HCT116 (cell line): ENCODE measurements at regions not wholly inside any gene's neighbourhood (a gene's known extent, or its start where the extent isn't known, plus 50 kb on each side); places are given as distances from the start of the nearest gene placed in this dataset.
"Not testable (repeated sequence)": the region's sequence is repeated elsewhere in the genome, so short reads cannot be mapped to it uniquely, and the experiment has no call there.

ENCODE experiments used
- ATAC-seq: fragments of 200-7000 bp; cut with Tn5 transposase; 2 replicates; pipeline ENCODE4 v1.9.1; 2020; ENCODE audit warnings: mild to moderate bottlenecking, moderate library complexity
- BruUV-seq: library from RNA; stranded (reverse); fragments of 400-500 nt; replicated peaks from 2 replicates; lab custom pipeline; 2021; lab: Mats Ljungman, UMichigan
- CTCF ChIA-PET: fragments of 300-600 bp; sonication (Branson Sonifier 250); formaldehyde crosslinking; loops from one replicate; lab custom pipeline; 2021; ENCODE audit warnings: antibody characterized with exemption; lab: Charles Lee
- POLR2A ChIA-PET: fragments of 300-600, 350-600 bp; sonication (Branson Sonifier 250); formaldehyde crosslinking; loops from one replicate; lab custom pipeline; 2021; ENCODE audit warnings: antibody characterized with exemption; lab: Charles Lee
- RAD21 ChIA-PET, 2 experiments: fragments of 300-600 bp; sonication (Branson Sonifier 250); formaldehyde crosslinking; loops; one replicate each; lab custom pipeline; 2023; ENCODE audit warnings: low total read pairs in 2 of 2; ENCODE audit not compliant: uncharacterized antibody in 2 of 2, unreplicated experiment in 2 of 2, low non-redundant PET in 1 of 2; lab: Charles Lee
- DNase-seq: peaks from one replicate; pipeline ENCODE4 v3.0.0-alpha.2; 2010; ENCODE audit warnings: low read depth, low spot score
- H2AFZ ChIP-seq: fragments of 200-600 bp; shearing (Covaris generic), sonication (generic); 2 replicates; pipeline ENCODE4 v1.6.1; 2017; ENCODE audit warnings: low read depth, mixed run types, mixed read lengths, antibody characterized with exemption, low read length; ENCODE audit not compliant: poor library complexity, severe bottlenecking
- H3K27ac ChIP-seq: 2 replicates; pipeline ENCODE4 v1.5.1; 2012; ENCODE audit warnings: low read depth, low read length
- H3K27me3 ChIP-seq: fragments of 200-600 bp; sonication (generic); 2 replicates; pipeline ENCODE4 v1.6.1; 2016; ENCODE audit warnings: mixed run types, low read length, mixed read lengths; ENCODE audit not compliant: insufficient read depth
- H3K36me3 ChIP-seq, 2 experiments: fragments of 200-500 bp in 1 of 2; fragments of 200-600 bp in 1 of 2; sonication (Bioruptor generic) in 1 of 2; sonication (generic) in 1 of 2; 2 replicates each; pipeline versions ENCODE4 v1.5.1 to v1.6.1; 2014 to 2016; ENCODE audit warnings: low read length in 2 of 2, inconsistent platforms in 1 of 2, mixed read lengths in 1 of 2, mixed run types in 1 of 2; ENCODE audit not compliant: insufficient read depth in 2 of 2, control insufficient read depth in 1 of 2
- H3K4me1 ChIP-seq, 2 experiments: fragments of 200-600 bp in 1 of 2; sonication (generic) in 1 of 2; 2 replicates each; pipeline versions ENCODE4 v1.5.1 to v1.6.1; 2012 to 2017; ENCODE audit warnings: low read length in 2 of 2, inconsistent platforms in 1 of 2, mild to moderate bottlenecking in 1 of 2, mixed read lengths in 1 of 2, mixed run types in 1 of 2, moderate library complexity in 1 of 2; ENCODE audit not compliant: insufficient read depth in 2 of 2, control insufficient read depth in 1 of 2
- H3K4me2 ChIP-seq: fragments of 200-600 bp; sonication (generic); 2 replicates; pipeline ENCODE4 v1.6.1; 2017; ENCODE audit warnings: mixed run types, low read length, mixed read lengths
- H3K4me3 ChIP-seq, 2 experiments: fragments of 200-600 bp in 1 of 2; sonication (generic) in 1 of 2; replicated peaks in 1 of 2; 2 replicates each; pipeline ENCODE4 v1.5.1; 2011 to 2016; ENCODE audit warnings: low read length in 2 of 2, control low read depth in 1 of 2, low read depth in 1 of 2, mild to moderate bottlenecking in 1 of 2, mixed read lengths in 1 of 2, mixed run types in 1 of 2
- H3K79me2 ChIP-seq: fragments of 200-600 bp; sonication (generic); 2 replicates; pipeline ENCODE4 v1.6.1; 2017; ENCODE audit warnings: mild to moderate bottlenecking, mixed run types, low read length, moderate library complexity, mixed read lengths; ENCODE audit not compliant: insufficient read depth
- H3K9ac ChIP-seq: fragments of 200-600 bp; sonication (generic); 2 replicates; pipeline ENCODE4 v1.6.1; 2016; ENCODE audit warnings: low read length, mixed read lengths
- H3K9me2 ChIP-seq: fragments of 200-600 bp; sonication (generic), shearing (Covaris generic); 2 replicates; pipeline ENCODE4 v1.6.1; 2017; ENCODE audit warnings: mixed run types, mild to moderate bottlenecking, moderate library complexity; ENCODE audit not compliant: insufficient read depth
- H3K9me3 ChIP-seq, 2 experiments: fragments of 200-500 bp in 1 of 2; fragments of 200-600 bp in 1 of 2; sonication (Bioruptor generic) in 1 of 2; sonication (generic) in 1 of 2; 2 replicates each; pipeline ENCODE4 v1.6.1; 2014 to 2017; ENCODE audit warnings: low read length in 2 of 2, mixed read lengths in 2 of 2, inconsistent platforms in 1 of 2, low read depth in 1 of 2, mild to moderate bottlenecking in 1 of 2, mixed run types in 1 of 2, moderate library complexity in 1 of 2; ENCODE audit not compliant: control insufficient read depth in 1 of 2, insufficient read depth in 1 of 2
- H4K20me1 ChIP-seq: fragments of 200-600 bp; sonication (generic), shearing (Covaris generic); 2 replicates; pipeline ENCODE4 v1.6.1; 2017; ENCODE audit warnings: mixed run types, mild to moderate bottlenecking, moderate library complexity; ENCODE audit not compliant: insufficient read depth
- EGR1 ChIP-seq: IDR thresholded peaks from 2 replicates; pipeline ENCODE4 v1.6.1; 2012; ENCODE audit warnings: low read depth
- POLR2A ChIP-seq: IDR thresholded peaks from 2 replicates; pipeline ENCODE4 v1.7.0; 2011; ENCODE audit warnings: borderline replicate concordance; ENCODE audit not compliant: insufficient read depth, insufficient read length; ENCODE audit errors: extremely low read depth
- RAD21 ChIP-seq: IDR thresholded peaks from 2 replicates; pipeline ENCODE4 v1.6.1; 2012; ENCODE audit warnings: low read depth, mild to moderate bottlenecking
- REST ChIP-seq: IDR thresholded peaks from 2 replicates; pipeline ENCODE4 v1.6.1; 2012; ENCODE audit warnings: low read depth
- ZBTB33 ChIP-seq: IDR thresholded peaks from 2 replicates; pipeline ENCODE4 v1.6.1; 2011; ENCODE audit warnings: mild to moderate bottlenecking, low read length, moderate library complexity; ENCODE audit not compliant: insufficient replicate concordance; ENCODE audit errors: extremely low read depth
- intact Hi-C: fragments of 100-400 bp; cut with micrococcal nuclease; formaldehyde crosslinking; loops from 2 replicates; pipeline ENCODE4 v1.10.0; 2022

GRCh38 chr10:60524541-60524940 lies 134.9 kb upstream of the ANK3 start (continued):
- no peak for TF ChIP-seq REST
- TF ChIP-seq ZBTB33, result no peak
- no peak for TF ChIP-seq POLR2A
- no peak for TF ChIP-seq RAD21
- no peak for TF ChIP-seq EGR1
- TF ChIP-seq, all 23 proteins: peak for 0

- H3K27ac ChIP-seq, RAD21 ChIA-PET, H3K27me3 ChIP-seq, POLR2A ChIA-PET, H2AFZ ChIP-seq, H3K4me2 ChIP-seq, H3K4me1 ChIP-seq, H3K9me3 ChIP-seq, DNase-seq, H3K9me2 ChIP-seq, H3K9ac ChIP-seq, H3K36me3 ChIP-seq, H4K20me1 ChIP-seq, ATAC-seq, BruUV-seq, H3K79me2 ChIP-seq, CTCF ChIA-PET, H3K4me3 ChIP-seq, intact Hi-C loops: not testable (repeated sequence)
Observed at GRCh38 chr10:60523371-60523770, 133.7 kb upstream of the ANK3 start.
